ENCODE measurements at regions not wholly inside any gene's neighbourhood (a gene's known extent, or its start where the extent isn't known, plus 50 kb on each side); places are given as distances from the start of the nearest gene placed in this dataset.
"Not testable (repeated sequence)": the region's sequence is repeated elsewhere in the genome, so short reads cannot be mapped to it uniquely, and the experiment has no call there.

GRCh38 chr17:33560165-33560564, 267.1 kb upstream of the ASIC2 start:
- no peak overlapping the region for H3K4me3 ChIP-seq (ENCODE audit: low read depth, low read length)

- no peak overlapping the region for H3K4me3 ChIP-seq (ENCODE audit: low read depth, low read length)
Observed at GRCh38 chr17:33560871-33561270, 267.8 kb upstream of the ASIC2 start.

- H3K4me3 ChIP-seq (ENCODE audit: low read depth, low read length), result no peak overlapping the region
Observed at GRCh38 chr17:33561569-33562334, 268.7 kb upstream of the ASIC2 start.

- H3K4me3 ChIP-seq (ENCODE audit: low read depth, low read length), result no peak overlapping the region
Observed at GRCh38 chr17:33562792-33563191, 269.7 kb upstream of the ASIC2 start.

- H3K4me3 ChIP-seq (ENCODE audit: low read depth, low read length), result no peak overlapping the region
Observed at GRCh38 chr17:33564146-33564545, 271.1 kb upstream of the ASIC2 start.

- no peak overlapping the region for H3K4me3 ChIP-seq (ENCODE audit: low read depth, low read length)
Observed at GRCh38 chr17:33567223-33567622, 274.1 kb upstream of the ASIC2 start.

GRCh38 chr17:33572615-33573014, 279.5 kb upstream of the ASIC2 start:
- no peak overlapping the region for H3K4me3 ChIP-seq (ENCODE audit: low read depth, low read length)

- H3K4me3 ChIP-seq (ENCODE audit: low read depth, low read length), result no peak overlapping the region
Observed at GRCh38 chr17:33574942-33575445, 281.9 kb upstream of the ASIC2 start.

- H3K4me3 ChIP-seq (ENCODE audit: low read depth, low read length), result not testable (repeated sequence)
Observed at GRCh38 chr17:33579740-33580139, 286.6 kb upstream of the ASIC2 start.

- no peak overlapping the region for H3K4me3 ChIP-seq (ENCODE audit: low read depth, low read length)
Observed at GRCh38 chr17:33580215-33580614, 287.1 kb upstream of the ASIC2 start.

GRCh38 chr17:33582661-33583060, 289.6 kb upstream of the ASIC2 start:
- H3K4me3 ChIP-seq (ENCODE audit: low read depth, low read length), result no peak overlapping the region

- H3K4me3 ChIP-seq (ENCODE audit: low read depth, low read length), result no peak overlapping the region
Observed at GRCh38 chr17:33583518-33584417, 290.7 kb upstream of the ASIC2 start.

- no peak overlapping the region for H3K4me3 ChIP-seq (ENCODE audit: low read depth, low read length)
Observed at GRCh38 chr17:33593991-33594390, 300.9 kb upstream of the ASIC2 start.

GRCh38 chr17:33595828-33596227, 302.7 kb upstream of the ASIC2 start:
- H3K4me3 ChIP-seq (ENCODE audit: low read depth, low read length), result no peak overlapping the region

- no peak overlapping the region for H3K4me3 ChIP-seq (ENCODE audit: low read depth, low read length)
Observed at GRCh38 chr17:33596899-33597298, 303.8 kb upstream of the ASIC2 start.

- H3K4me3 ChIP-seq (ENCODE audit: low read depth, low read length), result no peak overlapping the region
Observed at GRCh38 chr17:33598797-33599196, 305.7 kb upstream of the ASIC2 start.

GRCh38 chr17:33602981-33603380, 309.9 kb upstream of the ASIC2 start:
- H3K4me3 ChIP-seq (ENCODE audit: low read depth, low read length), result no peak overlapping the region

GRCh38 chr17:33603789-33604188, 310.7 kb upstream of the ASIC2 start:
- no peak overlapping the region for H3K4me3 ChIP-seq (ENCODE audit: low read depth, low read length)

- no peak overlapping the region for H3K4me3 ChIP-seq (ENCODE audit: low read depth, low read length)
Observed at GRCh38 chr17:33611532-33611931, 318.4 kb upstream of the ASIC2 start.

GRCh38 chr17:33615861-33616260, 322.8 kb upstream of the ASIC2 start:
- H3K4me3 ChIP-seq (ENCODE audit: low read depth, low read length), result no peak overlapping the region

GRCh38 chr17:33623841-33624240, 330.7 kb upstream of the ASIC2 start:
- no peak overlapping the region for H3K4me3 ChIP-seq (ENCODE audit: low read depth, low read length)

Measured in iPS-11a (cell line).